Mucosa of stomach (tissue), 1 donor: ENCODE measurements at regions not wholly inside any gene's neighbourhood (a gene's known extent, or its start where the extent isn't known, plus 50 kb on each side); places are given as distances from the start of the nearest gene placed in this dataset.

ENCODE experiments used
- H3K27me3 ChIP-seq: one replicate; pipeline ENCODE4 v1.7.0; 2013; ENCODE audit warnings: mild to moderate bottlenecking, low read length; ENCODE audit not compliant: control insufficient read depth, insufficient read depth
- H3K36me3 ChIP-seq: one replicate; pipeline ENCODE4 v1.7.0; 2013; ENCODE audit warnings: low read length; ENCODE audit not compliant: control insufficient read depth, insufficient read depth
- H3K4me1 ChIP-seq: one replicate; pipeline ENCODE4 v1.7.0; 2013; ENCODE audit warnings: mild to moderate bottlenecking, low read length; ENCODE audit not compliant: control insufficient read depth, insufficient read depth
- H3K4me3 ChIP-seq: one replicate; pipeline ENCODE4 v1.7.0; 2013; ENCODE audit warnings: low read length
- H3K9ac ChIP-seq: one replicate; pipeline ENCODE4 v1.7.0; 2013; ENCODE audit warnings: mild to moderate bottlenecking, low read length, moderate library complexity
- H3K9me3 ChIP-seq: one replicate; pipeline ENCODE4 v1.7.0; 2013; ENCODE audit warnings: mild to moderate bottlenecking, low read length, moderate library complexity; ENCODE audit not compliant: control insufficient read depth
- donor health status: Pancreatic carcinoma.

- H3K4me3 ChIP-seq: no peak overlapping the region
- H3K9ac ChIP-seq: no peak overlapping the region
- no peaks in the 10 kb centered on the region for H3K27me3 ChIP-seq
These were observed 547.3 kb downstream of the CDK5RAP2 start for GRCh38 chr9:120032639-120033038.

DNA sequence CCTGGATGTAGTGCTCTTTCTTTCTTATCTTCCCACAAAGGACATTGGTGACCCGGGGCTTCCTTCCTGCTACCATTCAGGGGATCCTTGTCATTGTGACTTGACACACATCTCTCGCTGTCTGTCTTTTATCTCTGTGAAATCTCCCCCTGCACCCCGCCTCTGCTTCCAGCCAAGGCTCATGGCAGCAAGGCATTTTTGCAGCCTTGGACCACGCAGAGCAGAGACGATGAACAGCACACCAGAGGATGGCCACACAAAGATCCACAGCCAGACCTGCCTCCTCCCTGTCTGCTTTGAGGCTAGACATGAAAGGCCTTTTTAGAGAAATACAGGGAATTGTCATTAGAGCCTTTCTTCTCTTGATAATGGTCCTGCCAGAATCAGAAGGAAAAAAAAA, 549.1 kb downstream of the CDK5RAP2 start:
- H3K4me1 ChIP-seq: no peaks in the 10 kb centered on the region
- no peaks in the 10 kb centered on the region for H3K9me3 ChIP-seq
- no peaks in the 10 kb centered on the region for H3K36me3 ChIP-seq
- no peak overlapping the region for H3K9ac ChIP-seq
- H3K4me3 ChIP-seq: no peak overlapping the region
- no peaks in the 10 kb centered on the region for H3K27me3 ChIP-seq

More at GRCh38 chr9:120032639-120033038, 547.3 kb downstream of the CDK5RAP2 start:
- H3K9me3 ChIP-seq: no peaks in the 10 kb centered on the region
- no peaks in the 10 kb centered on the region for H3K4me1 ChIP-seq
- no peaks in the 10 kb centered on the region for H3K36me3 ChIP-seq

- H3K9me3 ChIP-seq: no peaks in the 10 kb centered on the region
- H3K36me3 ChIP-seq: no peaks in the 10 kb centered on the region
- no peaks in the 10 kb centered on the region for H3K4me1 ChIP-seq
- no peak overlapping the region for H3K9ac ChIP-seq
- H3K4me3 ChIP-seq: no peak overlapping the region
- no peaks in the 10 kb centered on the region for H3K27me3 ChIP-seq
These were observed 561.4 kb downstream of the CDK5RAP2 start for GRCh38 chr9:120018550-120018949.

DNA sequence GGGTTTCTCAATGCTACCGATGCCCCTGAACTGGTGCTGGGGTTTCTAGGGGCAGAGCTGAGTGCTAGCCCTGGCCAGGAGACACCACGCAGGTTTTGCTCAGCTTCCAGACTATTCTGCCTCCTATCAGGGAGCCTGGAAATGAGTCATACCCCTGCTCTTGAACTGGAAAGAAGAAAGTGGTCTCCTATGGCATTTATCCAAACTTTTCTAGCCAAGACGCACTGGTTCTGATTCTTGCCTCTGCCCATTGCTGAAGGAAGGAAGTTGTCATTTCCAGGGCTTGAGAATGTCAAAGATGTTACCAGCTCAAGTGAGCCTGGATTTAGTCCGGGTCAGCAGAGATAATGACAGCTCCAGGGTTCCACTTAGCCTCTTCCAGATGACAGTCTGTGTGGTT, 561.9 kb downstream of the CDK5RAP2 start:
- no peak overlapping the region for H3K9ac ChIP-seq
- no peaks in the 10 kb centered on the region for H3K9me3 ChIP-seq
- no peak overlapping the region for H3K4me3 ChIP-seq
- no peaks in the 10 kb centered on the region for H3K27me3 ChIP-seq
- no peaks in the 10 kb centered on the region for H3K36me3 ChIP-seq
- H3K4me1 ChIP-seq: no peaks in the 10 kb centered on the region

DNA sequence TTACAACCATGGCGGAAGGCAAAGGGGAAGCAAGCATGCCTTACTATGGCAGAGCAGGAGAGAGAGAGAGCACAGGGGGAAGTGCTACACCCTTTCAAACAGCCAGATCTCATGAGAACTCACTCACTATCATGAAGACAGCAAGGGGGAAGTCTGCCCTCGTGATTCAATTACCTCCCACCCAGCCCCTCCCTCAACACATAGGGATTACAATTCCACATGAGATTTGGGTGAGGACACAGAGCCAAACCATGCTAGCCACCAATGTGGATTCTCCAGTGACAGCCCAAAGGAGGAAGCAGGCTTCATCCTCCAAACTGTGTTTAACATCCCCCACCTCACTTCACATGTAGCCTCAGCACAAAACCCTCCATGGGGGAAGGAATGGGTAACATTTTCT, 563.7 kb downstream of the CDK5RAP2 start:
- no peak overlapping the region for H3K9ac ChIP-seq
- no peak overlapping the region for H3K4me3 ChIP-seq
- H3K27me3 ChIP-seq: no peaks in the 10 kb centered on the region
- H3K36me3 ChIP-seq: no peaks in the 10 kb centered on the region
- H3K9me3 ChIP-seq: no peaks in the 10 kb centered on the region
- no peaks in the 10 kb centered on the region for H3K4me1 ChIP-seq

DNA sequence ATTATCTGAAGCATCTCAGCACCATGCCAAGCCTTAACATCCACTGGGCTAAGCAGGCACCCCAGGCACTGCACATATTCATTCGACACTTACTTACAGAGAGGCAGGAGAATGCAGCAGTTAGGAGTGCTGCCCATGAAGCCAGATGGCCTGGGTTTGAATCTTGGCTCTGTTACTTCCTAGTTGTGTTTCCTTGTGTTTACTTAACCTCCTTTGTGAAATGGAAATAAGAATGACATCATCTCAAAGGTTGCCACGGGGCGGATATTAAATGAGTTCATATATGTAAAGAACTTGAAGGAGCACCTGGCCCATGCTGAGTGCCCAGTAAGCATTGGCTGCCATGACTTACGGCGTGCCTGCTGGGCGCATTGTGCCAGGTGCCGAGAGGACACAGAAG, 565.2 kb downstream of the CDK5RAP2 start:
- Histone ChIP-seq H3K9me3 (no peaks in the 10 kb centered on the region), H3K4me1 (no peaks in the 10 kb centered on the region), H3K4me3 (no peak overlapping the region), H3K36me3 (no peaks in the 10 kb centered on the region), H3K9ac (no peak overlapping the region), H3K27me3 (no peaks in the 10 kb centered on the region)

GRCh38 chr9:120009856-120010255, 570.1 kb downstream of the CDK5RAP2 start:
- Histone ChIP-seq H3K9ac (no peak overlapping the region), H3K4me1 (no peaks in the 10 kb centered on the region), H3K4me3 (no peak overlapping the region), H3K36me3 (no peaks in the 10 kb centered on the region), H3K27me3 (no peaks in the 10 kb centered on the region), H3K9me3 (no peaks in the 10 kb centered on the region)

GRCh38 chr9:120001536-120001935, 578.4 kb downstream of the CDK5RAP2 start:
- Histone ChIP-seq H3K4me1 (no peaks in the 10 kb centered on the region), H3K9ac (no peak overlapping the region), H3K36me3 (no peaks in the 10 kb centered on the region), H3K9me3 (no peaks in the 10 kb centered on the region), H3K4me3 (no peak overlapping the region), H3K27me3 (no peaks in the 10 kb centered on the region)

DNA sequence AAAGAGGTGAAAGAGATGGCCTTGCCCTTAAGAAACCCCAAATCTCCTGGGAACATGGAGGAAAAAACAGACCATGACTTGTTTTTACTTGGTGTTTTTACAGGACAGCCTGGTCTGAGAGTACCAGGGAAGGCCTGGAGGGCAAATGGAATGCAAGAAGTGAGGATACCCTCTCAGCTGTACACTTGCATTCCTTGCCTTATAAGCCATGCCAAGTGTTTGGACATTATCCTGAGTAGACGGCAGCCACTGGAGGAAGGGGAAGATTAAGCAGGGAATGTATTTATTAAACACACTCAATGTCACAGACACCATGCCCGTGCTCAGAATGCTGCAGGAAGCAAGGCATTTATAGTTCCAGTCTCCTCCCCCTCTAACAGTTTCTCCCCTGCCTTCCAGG, 581.4 kb downstream of the CDK5RAP2 start:
- H3K9ac ChIP-seq: no peak overlapping the region
- no peaks in the 10 kb centered on the region for H3K27me3 ChIP-seq
- no peaks in the 10 kb centered on the region for H3K36me3 ChIP-seq
- no peak overlapping the region for H3K4me3 ChIP-seq
- H3K4me1 ChIP-seq: no peaks in the 10 kb centered on the region
- H3K9me3 ChIP-seq: no peaks in the 10 kb centered on the region

- H3K9me3 ChIP-seq: no peaks in the 10 kb centered on the region
- H3K9ac ChIP-seq: no peak overlapping the region
- no peaks in the 10 kb centered on the region for H3K27me3 ChIP-seq
- no peaks in the 10 kb centered on the region for H3K36me3 ChIP-seq
- H3K4me3 ChIP-seq: no peak overlapping the region
- H3K4me1 ChIP-seq: no peaks in the 10 kb centered on the region
These were observed 588.2 kb downstream of the CDK5RAP2 start for GRCh38 chr9:119991797-119992196.

DNA sequence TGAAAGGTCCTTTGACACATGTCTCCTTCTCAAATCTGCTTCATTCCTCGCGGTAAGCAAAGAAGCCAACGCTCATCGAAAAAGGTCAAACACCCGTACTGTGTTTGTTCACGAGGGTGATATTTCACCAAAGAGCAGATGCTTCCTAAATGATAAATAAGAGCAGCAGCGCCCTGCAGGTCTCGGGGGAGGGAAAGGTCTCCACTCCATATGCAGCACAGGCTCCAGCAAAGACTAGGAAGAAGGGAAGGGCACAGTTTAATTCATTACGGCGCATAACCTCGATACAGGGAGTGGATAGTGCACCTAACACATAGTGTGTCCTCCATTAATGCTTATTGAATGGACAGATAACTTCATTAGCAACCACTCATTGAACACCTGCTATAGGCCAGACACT, 593.3 kb downstream of the CDK5RAP2 start:
- H3K9me3 ChIP-seq: no peaks in the 10 kb centered on the region
- no peak overlapping the region for H3K4me3 ChIP-seq
- no peak overlapping the region for H3K9ac ChIP-seq
- no peaks in the 10 kb centered on the region for H3K27me3 ChIP-seq
- H3K4me1 ChIP-seq: no peaks in the 10 kb centered on the region
- H3K36me3 ChIP-seq: no peaks in the 10 kb centered on the region

- Histone ChIP-seq H3K9me3 (no peaks in the 10 kb centered on the region), H3K36me3 (no peaks in the 10 kb centered on the region), H3K4me3 (no peak overlapping the region), H3K4me1 (no peaks in the 10 kb centered on the region), H3K9ac (no peak overlapping the region), H3K27me3 (no peaks in the 10 kb centered on the region)
These were observed 593.8 kb downstream of the CDK5RAP2 start for GRCh38 chr9:119986205-119986604.

DNA sequence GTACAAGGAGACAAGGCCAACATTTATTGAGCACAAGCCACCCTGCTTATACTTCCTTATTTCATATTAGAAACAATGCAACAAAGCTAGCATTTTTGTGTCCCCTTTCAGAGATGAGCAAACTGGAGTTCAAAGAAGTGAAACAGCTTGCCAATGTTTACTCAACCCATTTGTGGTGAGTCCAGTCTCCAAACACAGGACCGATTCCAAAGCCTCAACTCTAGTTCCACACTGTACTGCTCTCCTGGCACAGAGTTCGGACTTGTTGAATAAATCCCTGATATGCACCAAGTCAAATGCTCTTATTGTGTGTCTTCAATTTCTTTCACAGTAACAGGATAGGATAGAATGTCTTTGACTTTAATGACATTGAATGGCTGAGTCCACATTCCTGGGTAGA, 604.8 kb upstream of the BRINP1 start:
- no peaks in the 10 kb centered on the region for H3K36me3 ChIP-seq
- no peak overlapping the region for H3K9ac ChIP-seq
- H3K27me3 ChIP-seq: peaks cover under 1% of the 10 kb centered on the region
- no peaks in the 10 kb centered on the region for H3K9me3 ChIP-seq
- no peak overlapping the region for H3K4me3 ChIP-seq
- H3K4me1 ChIP-seq: no peaks in the 10 kb centered on the region
